H1 (cell line): ENCODE measurements at regions not wholly inside any gene's neighbourhood (a gene's known extent, or its start where the extent isn't known, plus 50 kb on each side); places are given as distances from the start of the nearest gene placed in this dataset.
A peak's percentile ranks its signal among the peaks of the same experiment; 100 is the strongest.

Source experiments
- ASH2L ChIP-seq: fragments of 200-600, 300-600 bp; sonication (generic); IDR thresholded peaks from one replicate; pipeline ENCODE4 v1.7.1; 2017; ENCODE audit warnings: low read length
- CBX5 ChIP-seq: fragments of 300-800, 300-1000 bp; sonication (generic); IDR thresholded peaks from 2 replicates; pipeline ENCODE4 v1.7.1; 2016; ENCODE audit warnings: antibody characterized with exemption, low read length, low read depth
- CHD2 ChIP-seq: IDR thresholded peaks from 2 replicates; pipeline ENCODE4 v1.6.1; 2012; ENCODE audit warnings: low read length, improper control_type of control experiment
- CHD7 ChIP-seq: fragments of 300-600 bp; sonication (generic); IDR thresholded peaks from 2 replicates; pipeline ENCODE4 v1.7.1; 2012; ENCODE audit warnings: low read length, moderate library complexity, mild to moderate bottlenecking, inconsistent platforms; ENCODE audit not compliant: insufficient replicate concordance
- GABPA ChIP-seq: IDR thresholded peaks from 2 replicates; pipeline ENCODE4 v1.6.1; 2011; ENCODE audit warnings: mild to moderate bottlenecking, low read length, moderate library complexity, borderline replicate concordance; ENCODE audit not compliant: insufficient read depth
- POU5F1 ChIP-seq: IDR thresholded peaks from 2 replicates; pipeline ENCODE4 v1.6.1; 2011; ENCODE audit warnings: low read depth, mild to moderate bottlenecking, low read length, moderate library complexity
- RAD21 ChIP-seq, 2 experiments: IDR thresholded peaks in 1 of 2; conservative IDR thresholded peaks in 1 of 2; 2 replicates each; pipeline ENCODE4 v1.6.1; 2011; ENCODE audit warnings: low read depth in 2 of 2, low read length in 2 of 2, improper control_type of control experiment in 1 of 2, inconsistent platforms in 1 of 2, mild to moderate bottlenecking in 1 of 2, moderate library complexity in 1 of 2
- TAF1 ChIP-seq: IDR thresholded peaks from 2 replicates; pipeline ENCODE4 v1.6.1; 2011; ENCODE audit warnings: mild to moderate bottlenecking, low read depth, low read length
- USF2 ChIP-seq: IDR thresholded peaks from 2 replicates; pipeline ENCODE4 v1.6.1; 2011; ENCODE audit warnings: low read length, improper control_type of control experiment

- TF ChIP-seq USF2 (no peak), POU5F1 (no peak), TAF1 (peak; percentile 83), RAD21 (IDR thresholded peaks at IDR 0.05 in 1 of 2, conservative IDR thresholded peaks at IDR 0.05 in 1 of 2; ENCODE audit: low read depth in 2 of 2, low read length in 2 of 2) (peak; percentile 10 to 14; a peak in 1 of 4 replicates), CBX5 (no peak), ASH2L (peak; percentile 94), CHD7 (peak; percentile 36), GABPA (no peak), CHD2 (no peak)
Measured at GRCh38 chr3:115512565-115513415, 110.5 kb upstream of the GAP43 start (continued).
